ENCODE measurements at regions not wholly inside any gene's neighbourhood (a gene's known extent, or its start where the extent isn't known, plus 50 kb on each side); places are given as distances from the start of the nearest gene placed in this dataset.
"Not testable (repeated sequence)": the region's sequence is repeated elsewhere in the genome, so short reads cannot be mapped to it uniquely, and the experiment has no call there.

GRCh38 chrX:1140236-1140681 is 72.2 kb downstream of the CRLF2 start:
- 0 out of 2 replicates have a peak, but pooled peaks cover 2% of the 10 kb centered on the region for H3K9me3 ChIP-seq
- DNase-seq: no peak
- no peaks in the 10 kb centered on the region; the same call in 1 of the 2 replicates for H3K27me3 ChIP-seq
- H3K4me3 ChIP-seq: no peak overlapping the region
- no peaks in the 10 kb centered on the region for H3K36me3 ChIP-seq

DNA sequence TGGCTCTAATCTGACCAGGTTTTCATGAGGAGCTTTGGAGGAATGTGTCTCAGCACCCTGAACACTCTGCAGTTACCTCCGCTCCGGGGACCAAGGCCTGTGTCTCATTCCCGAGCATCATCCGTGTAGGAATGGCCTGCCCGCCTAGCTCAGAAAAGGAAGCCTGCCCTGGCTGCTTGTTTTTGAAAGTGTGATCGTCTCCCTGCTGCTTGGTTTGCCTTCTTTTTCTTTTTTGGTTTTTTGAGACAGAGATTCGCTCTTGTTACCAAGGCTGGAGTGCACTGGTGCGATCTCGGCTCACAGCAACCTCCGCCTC is 73.3 kb downstream of the CRLF2 start:
- H3K36me3 ChIP-seq: no peaks in the 10 kb centered on the region
- H3K9me3 ChIP-seq: 0 out of 2 replicates have a peak, but pooled peaks cover 2% of the 10 kb centered on the region
- H3K4me3 ChIP-seq: no peak overlapping the region
- no peaks in the 10 kb centered on the region; the same call in 1 of the 2 replicates for H3K27me3 ChIP-seq
- no peak for DNase-seq

GRCh38 chrX:1138476-1139184 is 73.8 kb downstream of the CRLF2 start:
- no peak for DNase-seq
- H3K36me3 ChIP-seq: no peaks in the 10 kb centered on the region
- no peaks in the 10 kb centered on the region; the same call in 1 of the 2 replicates for H3K27me3 ChIP-seq
- H3K4me3 ChIP-seq: no peak overlapping the region
- H3K9me3 ChIP-seq: 0 out of 2 replicates have a peak, but pooled peaks cover 2% of the 10 kb centered on the region

- DNase-seq: no peak
- no peaks in the 10 kb centered on the region for H3K36me3 ChIP-seq
- H3K9me3 ChIP-seq: 0 out of 2 replicates have a peak, but pooled peaks cover 2% of the 10 kb centered on the region
- no peaks in the 10 kb centered on the region; the same call in 1 of the 2 replicates for H3K27me3 ChIP-seq
- H3K4me3 ChIP-seq: no peak overlapping the region
Observed at GRCh38 chrX:1137531-1137930, 74.9 kb downstream of the CRLF2 start.

- not testable (repeated sequence) for DNase-seq, H3K4me3 ChIP-seq, H3K27me3 ChIP-seq, H3K9me3 ChIP-seq, H3K36me3 ChIP-seq
Observed at GRCh38 chrX:1136582-1136981, 75.9 kb downstream of the CRLF2 start.

DNA sequence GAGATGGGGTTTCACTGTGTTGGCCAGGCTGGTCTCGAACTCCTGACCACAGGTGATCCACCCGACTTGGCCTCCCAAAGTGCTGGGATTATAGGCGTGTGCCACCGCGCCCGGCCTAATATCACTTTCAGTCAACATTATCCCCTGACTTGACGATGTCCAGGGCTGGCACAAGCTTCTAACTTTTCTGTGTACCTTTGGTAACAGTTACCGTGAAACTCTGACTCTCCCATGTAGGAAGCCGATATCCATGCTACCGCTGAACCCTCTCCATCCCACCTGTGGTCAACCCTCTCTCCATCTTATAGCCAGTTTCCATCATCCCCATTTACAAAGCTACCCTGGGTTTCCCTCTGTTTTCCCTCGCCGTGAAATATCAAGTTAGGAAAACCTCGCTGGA is 77.5 kb downstream of the CRLF2 start:
- Histone ChIP-seq H3K4me3 (no peak overlapping the region), H3K27me3 (no peaks in the 10 kb centered on the region; the same call in 1 of the 2 replicates), H3K9me3 (0 out of 2 replicates have a peak, but pooled peaks cover 2% of the 10 kb centered on the region), H3K36me3 (no peaks in the 10 kb centered on the region)
- no peak for DNase-seq

- Histone ChIP-seq H3K4me3 (no peak overlapping the region), H3K36me3 (no peaks in the 10 kb centered on the region), H3K27me3 (no peaks in the 10 kb centered on the region), H3K9me3 (no peaks in the 10 kb centered on the region)
- no peak for DNase-seq
Observed at GRCh38 chrX:1134156-1134555, 78.3 kb downstream of the CRLF2 start.

GRCh38 chrX:1126738-1127137 is 85.7 kb downstream of the CRLF2 start:
- DNase-seq: no peak
- Histone ChIP-seq H3K36me3 (no peaks in the 10 kb centered on the region), H3K4me3 (no peak overlapping the region), H3K27me3 (no peaks in the 10 kb centered on the region; the same call in 1 of the 2 replicates), H3K9me3 (no peaks in the 10 kb centered on the region)

DNA sequence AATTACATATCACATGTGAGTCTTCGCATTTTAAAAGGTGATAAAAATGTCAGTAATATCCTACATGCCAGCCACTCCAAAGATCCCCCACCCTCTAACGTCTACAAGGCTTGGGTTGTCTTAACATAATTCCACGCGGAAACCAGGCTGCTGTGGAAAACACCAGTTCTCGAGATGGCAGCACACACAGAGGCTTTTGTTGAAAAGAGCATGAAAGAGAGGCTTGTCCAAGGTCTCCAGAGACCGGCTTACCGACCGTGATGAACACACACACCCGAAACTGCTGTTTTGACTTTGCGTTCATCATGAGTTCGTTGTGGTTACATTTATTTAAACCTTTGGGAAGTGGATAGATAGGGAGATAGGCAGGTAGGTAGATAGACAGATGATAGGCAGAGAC is 87.9 kb downstream of the CRLF2 start:
- Histone ChIP-seq H3K36me3 (no peaks in the 10 kb centered on the region), H3K9me3 (no peaks in the 10 kb centered on the region), H3K4me3 (no peak overlapping the region), H3K27me3 (no peaks in the 10 kb centered on the region; the same call in 1 of the 2 replicates)
- DNase-seq: no peak

DNA sequence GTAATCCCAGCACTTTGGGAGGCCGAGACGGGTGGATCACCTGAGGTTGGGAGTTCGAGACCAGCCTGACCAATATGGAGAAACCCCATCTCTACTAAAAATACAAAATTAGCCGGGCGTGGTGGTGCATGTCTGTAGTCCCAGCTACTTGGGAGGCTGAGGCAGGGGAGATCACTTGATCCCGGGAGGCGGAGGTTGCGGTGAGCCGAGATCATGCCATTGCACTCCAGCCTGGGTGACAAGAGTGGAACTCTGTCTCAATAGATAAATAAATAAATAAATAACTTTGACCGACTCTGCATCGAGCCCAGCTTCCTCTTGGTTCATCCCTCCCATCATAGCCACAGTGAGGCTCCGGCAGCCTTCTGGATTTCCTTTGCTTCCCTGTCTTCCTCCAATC is 89.6 kb downstream of the CRLF2 start:
- not testable (repeated sequence) for H3K27me3 ChIP-seq, H3K4me3 ChIP-seq, DNase-seq, H3K36me3 ChIP-seq, H3K9me3 ChIP-seq

GRCh38 chrX:1119275-1119674 is 93.2 kb downstream of the CRLF2 start:
- Histone ChIP-seq H3K36me3 (no peaks in the 10 kb centered on the region), H3K27me3 (no peaks in the 10 kb centered on the region), H3K9me3 (no peaks in the 10 kb centered on the region), H3K4me3 (no peak overlapping the region)
- no peak for DNase-seq

GRCh38 chrX:1118572-1119199 is 93.8 kb downstream of the CRLF2 start:
- DNase-seq: no peak
- no peaks in the 10 kb centered on the region for H3K36me3 ChIP-seq
- no peaks in the 10 kb centered on the region for H3K27me3 ChIP-seq
- no peaks in the 10 kb centered on the region for H3K9me3 ChIP-seq
- H3K4me3 ChIP-seq: no peak overlapping the region

DNA sequence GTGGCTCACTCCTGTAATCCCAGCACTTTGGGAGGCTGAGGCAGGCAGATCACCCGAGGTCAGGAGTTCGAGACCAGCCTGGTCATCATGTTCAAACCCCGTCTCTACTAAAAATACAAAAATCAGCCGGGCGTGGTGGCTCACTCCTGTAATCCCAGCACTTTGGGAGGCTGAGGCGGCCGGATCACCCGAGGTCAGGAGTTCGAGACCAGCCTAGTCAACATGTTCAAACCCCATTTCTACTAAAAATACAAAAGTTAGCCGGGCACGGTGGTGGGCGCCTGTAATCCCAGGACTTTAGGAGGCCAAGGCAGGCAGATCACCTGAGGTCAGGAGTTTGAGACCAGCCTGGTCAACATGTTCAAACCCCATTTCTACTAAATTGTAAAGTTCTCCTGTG is 97.0 kb downstream of the CRLF2 start:
- not testable (repeated sequence) for H3K4me3 ChIP-seq, H3K9me3 ChIP-seq, H3K27me3 ChIP-seq, DNase-seq, H3K36me3 ChIP-seq

GRCh38 chrX:1112321-1112720 is 100.1 kb downstream of the CRLF2 start:
- no peaks in the 10 kb centered on the region for H3K9me3 ChIP-seq
- H3K4me3 ChIP-seq: no peak overlapping the region
- no peak for DNase-seq
- H3K36me3 ChIP-seq: no peaks in the 10 kb centered on the region
- H3K27me3 ChIP-seq: no peaks in the 10 kb centered on the region

DNA sequence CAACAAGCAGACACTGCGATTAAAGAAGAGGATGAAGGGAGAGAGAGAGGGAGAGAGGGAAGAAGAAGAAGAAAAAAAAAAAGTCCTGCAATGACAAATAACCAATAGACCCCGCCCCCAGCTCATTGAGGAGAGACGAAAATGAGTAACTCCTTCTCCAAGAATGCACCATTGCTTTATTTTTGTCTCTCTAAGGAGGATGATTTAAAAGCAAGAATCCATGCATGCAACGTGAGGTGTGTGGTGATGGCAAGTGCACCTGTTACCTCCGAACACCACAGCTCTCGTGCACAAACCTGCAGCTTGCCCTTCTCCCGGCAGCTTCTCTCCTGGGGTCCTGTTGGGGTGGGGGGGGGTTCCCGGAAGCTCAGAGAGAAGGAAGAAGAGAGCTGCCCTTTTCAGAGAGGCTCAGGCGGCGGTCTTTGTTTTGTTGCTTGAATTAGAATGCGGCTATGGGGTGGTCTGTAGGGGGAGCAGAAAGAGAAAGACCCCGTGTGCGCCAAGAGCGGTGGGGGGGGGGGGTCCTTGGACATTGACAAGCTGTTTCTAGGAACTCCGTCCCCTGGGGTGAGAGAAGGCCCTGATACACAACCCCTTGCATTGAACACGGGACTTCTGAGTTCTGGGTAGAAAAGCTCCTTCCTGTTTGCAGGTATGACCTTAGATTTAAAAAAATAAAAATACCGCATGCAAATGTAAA is 100.7 kb downstream of the CRLF2 start:
- H3K9me3 ChIP-seq: no peaks in the 10 kb centered on the region

DNA sequence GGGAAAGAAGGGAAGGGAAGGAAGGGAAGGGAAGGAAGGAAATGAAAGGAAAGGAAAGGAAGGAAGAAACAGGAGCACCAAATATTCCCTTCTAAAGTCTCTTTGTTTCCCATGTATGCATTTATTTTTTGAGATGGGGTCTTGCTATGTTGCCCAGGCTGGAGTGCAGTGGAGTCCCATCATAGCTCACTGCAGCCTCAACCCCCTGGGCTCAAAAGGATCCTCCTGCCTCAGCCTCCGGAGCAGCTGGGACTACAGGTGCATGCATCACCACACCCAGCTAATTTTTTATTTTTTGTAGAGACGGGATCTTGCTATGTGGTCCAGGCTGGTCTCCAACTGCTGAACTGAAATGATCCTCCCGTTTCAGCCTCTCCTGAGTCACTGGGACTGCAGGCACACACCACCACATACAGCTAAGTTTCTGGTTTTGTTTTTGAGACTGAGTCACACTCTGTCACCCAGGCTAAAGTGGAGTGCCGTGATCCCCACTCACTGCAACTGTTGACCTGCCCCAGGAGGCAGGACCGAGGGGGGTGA is 102.8 kb downstream of the CRLF2 start:
- no peaks in the 10 kb centered on the region for H3K36me3 ChIP-seq
- H3K9me3 ChIP-seq: no peaks in the 10 kb centered on the region
- 0 out of 2 replicates have a peak, but pooled peaks cover 2% of the 10 kb centered on the region for H3K27me3 ChIP-seq
- DNase-seq: no peak
- no peak overlapping the region for H3K4me3 ChIP-seq

More for the DNA sequence above, 100.7 kb downstream of the CRLF2 start:
- Histone ChIP-seq H3K27me3 (no peaks in the 10 kb centered on the region), H3K4me3 (no peak overlapping the region), H3K36me3 (no peaks in the 10 kb centered on the region)
- no peak for DNase-seq

All from MG63 (cell line).